Activated naive CD4-positive, alpha-beta T cell treated with anti-CD3 and anti-CD28 coated beads, Interleukin-2, amount 50 U/mL, for 16 hours (primary cell): ENCODE measurements at regions not wholly inside any gene's neighbourhood (a gene's known extent, or its start where the extent isn't known, plus 50 kb on each side); places are given as distances from the start of the nearest gene placed in this dataset.
"Not testable (repeated sequence)": the region's sequence is repeated elsewhere in the genome, so short reads cannot be mapped to it uniquely, and the experiment has no call there.

Experiments used
- DNase-seq: peaks from one replicate; pipeline ENCODE4 v3.0.0-alpha.2; 2020

GRCh38 chr11:86861810-86862209 is 61.5 kb downstream of the PRSS23 start:
- no peak for DNase-seq

- DNase-seq = no peak
Measured at GRCh38 chr11:86863476-86863875, 63.1 kb downstream of the PRSS23 start.

- DNase-seq = no peak
Measured at GRCh38 chr11:86865436-86865835, 65.1 kb downstream of the PRSS23 start.

GRCh38 chr11:86869531-86869930 is 69.2 kb downstream of the PRSS23 start:
- no peak for DNase-seq

- DNase-seq = peak; percentile 36
Measured at GRCh38 chr11:86869966-86870570, 69.7 kb downstream of the PRSS23 start.

GRCh38 chr11:86873573-86874083 is 73.3 kb downstream of the PRSS23 start:
- no peak for DNase-seq

GRCh38 chr11:86874304-86875056 is 74.1 kb downstream of the PRSS23 start:
- no peak for DNase-seq

- no peak for DNase-seq
Measured at GRCh38 chr11:86876716-86877234, 76.4 kb downstream of the PRSS23 start.

- no peak for DNase-seq
Measured at GRCh38 chr11:86877503-86877902, 77.2 kb downstream of the PRSS23 start.

GRCh38 chr11:86879241-86879640 is 76.0 kb downstream of the FZD4 start:
- not testable (repeated sequence) for DNase-seq

GRCh38 chr11:86885311-86885710 is 69.9 kb downstream of the FZD4 start:
- no peak for DNase-seq

- DNase-seq = no peak
Measured at GRCh38 chr11:86888164-86889000, 66.8 kb downstream of the FZD4 start.

GRCh38 chr11:86889001-86889341 is 66.2 kb downstream of the FZD4 start:
- no peak for DNase-seq

- no peak for DNase-seq
Measured at GRCh38 chr11:86891036-86891435, 64.2 kb downstream of the FZD4 start.

GRCh38 chr11:86893235-86893634 is 62.0 kb downstream of the FZD4 start:
- no peak for DNase-seq
